Ovary (tissue), 7 donors: ENCODE measurements at regions not wholly inside any gene's neighbourhood (a gene's known extent, or its start where the extent isn't known, plus 50 kb on each side); places are given as distances from the start of the nearest gene placed in this dataset.

Experiments
- DNase-seq, 5 donors: peaks; one replicate each; pipeline ENCODE4 v3.0.0-alpha.2; 2019 to 2020
- H3K27ac ChIP-seq, 2 donors: fragments of 200-600 bp; one replicate each; pipeline versions ENCODE4 v1.5.1 to v1.8.0; 2019 to 2022
- H3K27me3 ChIP-seq: fragments of 200-600 bp; one replicate; pipeline ENCODE4 v1.8.0; 2022
- H3K36me3 ChIP-seq: fragments of 200-600 bp; sonication (generic); one replicate; pipeline ENCODE4 v1.5.1; 2019
- H3K4me1 ChIP-seq: one replicate; pipeline ENCODE4 v1.8.1; 2013; ENCODE audit warnings: mild to moderate bottlenecking, moderate library complexity; ENCODE audit not compliant: insufficient read depth
- H3K4me3 ChIP-seq: fragments of 200-600 bp; sonication (generic); one replicate; pipeline ENCODE4 v1.5.1; 2017
- H3K9me3 ChIP-seq, 2 donors: fragments of 200-600 bp in 1 of 2; sonication (generic) in 1 of 2; one replicate each; pipeline versions ENCODE4 v1.5.1 to v1.8.1; 2013 to 2019; ENCODE audit warnings: mild to moderate bottlenecking in 1 of 2, moderate library complexity in 1 of 2
- EP300 ChIP-seq: sonication (generic); formaldehyde crosslinking; IDR thresholded peaks from one replicate; pipeline ENCODE4 v1.6.1; 2017; ENCODE audit warnings: antibody characterized with exemption
- POLR2A ChIP-seq: fragments of 450-650 bp; IDR thresholded peaks from one replicate; pipeline ENCODE4 v1.6.1; 2017; ENCODE audit warnings: antibody characterized with exemption, mild to moderate bottlenecking, moderate library complexity
- WGBS, 3 donors: extraction: QIAGEN DNeasy Blood & Tissue Kit in 1 of 3; methylation state at CpG; one replicate each; pipeline versions ENCODE4 v1.1.5 to v1.1.7; 2013 to 2017; 5-methylcytosine and 5-hydroxymethylcytosine counted together
- intact Hi-C, 4 donors: fragments of 100-400 bp; cut with DNase I; formaldehyde crosslinking; loops; one replicate each; pipeline versions ENCODE4 v1.11.0 to v1.15.1; 2022 to 2023
- TF ChIP-seq, protein P1 (sequence below), 3 donors: fragments of 450-650 bp in 2 of 3; fragments of 200-600 bp in 1 of 3; IDR thresholded peaks; one replicate each; pipeline versions ENCODE4 v1.5.1 to v1.8.0; 2016 to 2022; ENCODE audit warnings: antibody characterized with exemption in 3 of 3, mild to moderate bottlenecking in 1 of 3
- donor health status: DM: no; HTN: no; CAD: no; lungs with moderate emphysema.
- donor health status: DM: no; HTN: no; CAD: no.
- donor health status: Bipolar disorder and iron deficiency.
- donor health status: DM: no; HTN: no; CAD: no.
- donor health status: DM: yes; HTN: yes; CAD: no.

DNA sequence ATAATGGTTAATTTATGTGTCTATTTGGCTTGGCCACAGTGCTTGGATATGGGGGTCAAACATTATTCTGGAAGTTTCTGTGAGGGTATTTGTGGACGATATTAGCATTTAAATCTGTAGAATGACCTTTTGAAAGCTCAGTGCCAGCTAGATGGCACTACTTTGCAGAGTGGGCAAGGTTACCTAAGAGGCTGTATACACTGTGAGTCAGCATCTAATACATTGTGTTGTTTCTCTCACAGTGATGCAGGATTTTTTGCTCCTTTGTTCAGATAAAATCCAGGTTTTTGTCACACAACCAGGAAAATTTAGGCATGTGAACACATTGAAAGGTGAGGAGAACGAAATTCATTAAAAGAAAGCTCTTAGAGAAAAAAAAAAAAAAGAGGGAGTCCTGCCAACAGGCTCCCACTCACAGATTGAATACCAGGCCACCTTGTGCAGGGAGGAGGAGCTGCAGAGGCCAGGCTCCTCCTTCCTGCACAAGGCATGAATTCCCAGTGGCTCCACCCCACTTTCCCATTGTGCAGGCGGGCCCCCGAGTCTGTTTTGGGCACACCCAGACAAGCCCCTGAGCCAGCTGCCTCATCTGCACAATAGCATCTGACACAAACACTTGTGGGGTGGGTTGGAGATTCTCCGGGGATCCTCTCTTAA is 551.0 kb upstream of the ATXN8OS start:
- H3K27me3 ChIP-seq: no peaks in the 10 kb centered on the region
- no peaks in the 10 kb centered on the region for H3K9me3 ChIP-seq
- no peaks in the 10 kb centered on the region for H3K4me1 ChIP-seq
- TF ChIP-seq EP300 (no peak), POLR2A (no peak)
- TF ChIP-seq, protein P1, sequence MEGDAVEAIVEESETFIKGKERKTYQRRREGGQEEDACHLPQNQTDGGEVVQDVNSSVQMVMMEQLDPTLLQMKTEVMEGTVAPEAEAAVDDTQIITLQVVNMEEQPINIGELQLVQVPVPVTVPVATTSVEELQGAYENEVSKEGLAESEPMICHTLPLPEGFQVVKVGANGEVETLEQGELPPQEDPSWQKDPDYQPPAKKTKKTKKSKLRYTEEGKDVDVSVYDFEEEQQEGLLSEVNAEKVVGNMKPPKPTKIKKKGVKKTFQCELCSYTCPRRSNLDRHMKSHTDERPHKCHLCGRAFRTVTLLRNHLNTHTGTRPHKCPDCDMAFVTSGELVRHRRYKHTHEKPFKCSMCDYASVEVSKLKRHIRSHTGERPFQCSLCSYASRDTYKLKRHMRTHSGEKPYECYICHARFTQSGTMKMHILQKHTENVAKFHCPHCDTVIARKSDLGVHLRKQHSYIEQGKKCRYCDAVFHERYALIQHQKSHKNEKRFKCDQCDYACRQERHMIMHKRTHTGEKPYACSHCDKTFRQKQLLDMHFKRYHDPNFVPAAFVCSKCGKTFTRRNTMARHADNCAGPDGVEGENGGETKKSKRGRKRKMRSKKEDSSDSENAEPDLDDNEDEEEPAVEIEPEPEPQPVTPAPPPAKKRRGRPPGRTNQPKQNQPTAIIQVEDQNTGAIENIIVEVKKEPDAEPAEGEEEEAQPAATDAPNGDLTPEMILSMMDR (IDR thresholded peaks at IDR 0.05): no peak
- no peak for DNase-seq
- no peak overlapping the region for H3K4me3 ChIP-seq
- 70 to 76% (median 76%) methylated on average over 5 of the region's 5 CpGs for WGBS, 3 donors
- no peaks in the 10 kb centered on the region for H3K36me3 ChIP-seq
- intact Hi-C loops: no loop called here
- no peak overlapping the region for H3K27ac ChIP-seq

DNA sequence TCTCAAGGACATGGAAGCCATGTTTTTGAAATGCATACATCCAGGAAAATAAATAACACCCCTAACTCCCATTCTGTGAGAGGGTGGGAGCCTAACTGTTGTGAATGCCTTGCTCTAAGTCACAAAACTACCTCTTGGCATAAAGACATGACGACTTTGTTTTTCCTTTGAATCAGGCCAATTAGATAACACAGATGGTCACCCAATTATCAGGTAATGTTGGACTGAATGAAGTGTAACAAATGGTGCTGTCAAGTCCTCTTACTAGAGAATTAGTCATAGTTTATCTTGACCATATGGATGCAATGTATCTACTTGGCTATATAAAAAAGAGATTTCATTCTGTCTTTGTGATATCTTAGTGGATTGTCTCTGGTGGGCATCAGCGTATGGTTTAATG is 553.6 kb upstream of the ATXN8OS start:
- Histone ChIP-seq H3K27me3 (no peaks in the 10 kb centered on the region), H3K9me3 (no peaks in the 10 kb centered on the region), H3K4me1 (no peaks in the 10 kb centered on the region), H3K4me3 (no peak overlapping the region), H3K27ac (no peak overlapping the region), H3K36me3 (no peaks in the 10 kb centered on the region)
- no peak for DNase-seq
- 54 to 62% (median 58%) methylated on average over 2 of the region's 2 CpGs for whole genome bisulfite sequencing, 3 donors
- TF ChIP-seq POLR2A (no peak), EP300 (no peak)
- TF ChIP-seq, protein P1 (IDR thresholded peaks at IDR 0.05): no peak
- intact Hi-C loops: no loop called here

DNA sequence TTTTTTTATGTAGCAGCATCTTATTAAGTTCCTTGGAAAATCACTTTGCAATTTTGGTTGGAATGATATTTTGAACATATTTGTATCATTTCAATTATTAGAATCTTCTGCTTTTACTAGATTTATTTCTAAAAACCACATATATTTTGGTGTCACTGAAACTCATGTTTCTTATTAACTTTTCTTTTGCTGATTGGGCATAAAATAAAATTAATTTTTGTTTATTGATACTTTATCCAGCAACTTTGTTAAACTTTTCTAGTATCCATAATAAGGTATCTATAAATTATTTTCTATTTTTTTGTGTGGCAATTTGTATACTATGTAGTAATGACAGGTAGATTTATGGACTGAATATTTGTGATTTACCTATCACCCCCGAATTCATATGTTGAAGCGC is 556.4 kb upstream of the ATXN8OS start:
- no peaks in the 10 kb centered on the region for H3K27me3 ChIP-seq
- intact Hi-C loops: no loop called here

DNA sequence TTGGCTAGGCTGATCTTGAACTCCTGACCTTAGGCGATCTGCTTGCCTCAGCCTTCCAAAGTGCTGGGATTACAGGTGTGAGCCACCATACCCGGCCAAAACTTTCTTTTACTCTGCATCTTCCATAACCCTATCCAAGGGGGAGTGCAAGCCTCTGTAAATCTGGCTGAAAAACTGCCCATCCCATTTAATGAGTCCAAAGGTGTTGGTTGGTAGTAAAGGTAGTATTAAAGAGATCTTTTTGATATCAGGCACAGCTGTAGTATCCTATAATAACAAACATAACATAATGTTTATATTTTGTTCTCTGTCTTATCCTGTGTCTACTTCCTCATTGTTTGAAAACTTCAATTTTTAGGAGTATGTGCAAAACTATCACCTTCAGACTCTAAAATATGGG is 559.8 kb upstream of the ATXN8OS start:
- H3K9me3 ChIP-seq: no peaks in the 10 kb centered on the region
- H3K27ac ChIP-seq: no peak overlapping the region
- H3K27me3 ChIP-seq: no peaks in the 10 kb centered on the region
- DNase-seq: no peak
- 69 to 81% (median 71%) methylated on average over 2 of the region's 2 CpGs for WGBS, 3 donors
- H3K36me3 ChIP-seq: no peaks in the 10 kb centered on the region
- H3K4me3 ChIP-seq: no peak overlapping the region
- TF ChIP-seq POLR2A (no peak), EP300 (no peak)
- TF ChIP-seq, protein P1 (IDR thresholded peaks at IDR 0.05): no peak
- no peaks in the 10 kb centered on the region for H3K4me1 ChIP-seq
- intact Hi-C loops: no loop called here

More for the DNA sequence above, 556.4 kb upstream of the ATXN8OS start:
- Histone ChIP-seq H3K27ac (no peak overlapping the region), H3K9me3 (no peaks in the 10 kb centered on the region), H3K36me3 (no peaks in the 10 kb centered on the region), H3K4me3 (no peak overlapping the region), H3K4me1 (no peaks in the 10 kb centered on the region)
- no peak for DNase-seq
- 91 to 97% (median 93%) methylated on average over 2 of the region's 2 CpGs for WGBS, 3 donors
- TF ChIP-seq EP300 (no peak), POLR2A (no peak)
- TF ChIP-seq, protein P1 (IDR thresholded peaks at IDR 0.05): no peak
